Skin epidermis (tissue), 12 donors: ENCODE measurements at regions not wholly inside any gene's neighbourhood (a gene's known extent, or its start where the extent isn't known, plus 50 kb on each side); places are given as distances from the start of the nearest gene placed in this dataset.
A peak's percentile ranks its signal among the peaks of the same experiment; 100 is the strongest.
"Not testable (repeated sequence)": the region's sequence is repeated elsewhere in the genome, so short reads cannot be mapped to it uniquely, and the experiment has no call there.

Experiments
- H3K27ac ChIP-seq, 21 experiments: fragments of 200-600 bp; sonication (generic) in 11 of 21; one replicate each; pipeline ENCODE4 v1.5.0; 2020; ENCODE audit warnings: mild to moderate bottlenecking in 3 of 21, inconsistent platforms in 2 of 21, moderate library complexity in 2 of 21
- H3K4me3 ChIP-seq, 7 experiments: fragments of 200-600 bp; sonication (generic) in 2 of 7; one replicate each; pipeline ENCODE4 v1.5.0; 2020; ENCODE audit warnings: inconsistent platforms in 2 of 7, mild to moderate bottlenecking in 2 of 7, moderate library complexity in 1 of 7

DNA sequence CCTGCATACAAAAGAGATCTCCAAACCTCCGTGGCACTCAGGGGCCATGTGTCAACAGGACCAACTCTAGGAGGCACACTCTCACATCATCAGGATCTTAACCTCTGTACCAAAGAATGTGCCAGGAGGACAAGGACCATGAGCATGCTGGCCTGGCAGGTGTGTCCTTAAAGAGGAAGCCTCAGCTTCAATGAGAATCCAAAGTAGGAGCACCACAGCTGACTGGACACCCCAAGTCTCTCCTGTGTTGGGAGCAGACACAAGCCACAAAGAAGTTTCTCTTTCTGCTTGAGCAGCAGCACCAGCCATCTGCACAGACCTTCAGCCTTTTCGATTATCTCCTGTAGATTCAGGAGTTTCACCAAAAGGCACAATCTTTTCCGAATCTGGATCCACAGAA lies 1734.5 kb downstream of the TP53TG3F start:
- Histone ChIP-seq H3K27ac (no peak overlapping the region), H3K4me3 (no peak overlapping the region)

DNA sequence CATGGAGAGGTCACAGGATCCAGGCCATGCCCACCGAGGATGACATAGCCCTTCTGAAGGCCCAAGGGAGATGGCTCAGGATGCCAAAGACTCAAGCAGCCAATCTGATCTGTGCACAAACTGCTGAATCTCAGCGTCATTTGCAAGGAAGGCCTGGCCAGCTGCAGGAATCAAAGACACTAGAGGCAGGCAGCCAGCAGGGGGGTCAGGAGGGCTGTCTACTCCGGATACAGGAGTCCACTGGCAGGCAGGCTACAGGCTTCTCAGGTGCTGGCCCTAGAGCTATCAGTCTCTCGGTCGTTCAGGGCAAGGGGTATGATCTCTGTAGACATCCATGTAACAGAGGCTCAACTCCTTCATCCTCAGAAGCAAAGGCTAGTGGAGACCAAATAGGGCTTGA lies 1735.3 kb downstream of the TP53TG3F start:
- Histone ChIP-seq H3K27ac (no peak overlapping the region), H3K4me3 (no peak overlapping the region)

GRCh38 chr16:35195173-35195863 lies 1735.9 kb downstream of the TP53TG3F start:
- Histone ChIP-seq H3K27ac (no peak overlapping the region), H3K4me3 (no peak overlapping the region)

DNA sequence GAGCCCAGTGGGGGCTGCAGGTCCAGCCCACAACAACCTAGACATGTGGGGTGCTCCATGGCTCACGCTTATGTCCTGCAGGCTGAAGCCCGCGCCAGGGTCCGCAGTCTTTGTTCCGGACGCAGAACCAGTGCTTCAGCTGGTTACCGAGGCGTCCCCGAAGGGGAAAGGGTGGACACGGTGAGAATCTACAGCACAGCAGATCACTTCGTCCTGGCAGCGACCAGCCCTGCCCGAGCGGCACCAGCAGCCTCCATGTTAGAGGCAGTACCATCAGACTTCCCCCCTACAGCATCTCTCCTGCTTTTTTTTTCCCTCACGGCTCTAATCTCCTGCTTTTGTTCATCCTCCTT lies 1736.4 kb downstream of the TP53TG3F start:
- no peak overlapping the region for H3K27ac ChIP-seq
- H3K4me3 ChIP-seq = no peak overlapping the region

DNA sequence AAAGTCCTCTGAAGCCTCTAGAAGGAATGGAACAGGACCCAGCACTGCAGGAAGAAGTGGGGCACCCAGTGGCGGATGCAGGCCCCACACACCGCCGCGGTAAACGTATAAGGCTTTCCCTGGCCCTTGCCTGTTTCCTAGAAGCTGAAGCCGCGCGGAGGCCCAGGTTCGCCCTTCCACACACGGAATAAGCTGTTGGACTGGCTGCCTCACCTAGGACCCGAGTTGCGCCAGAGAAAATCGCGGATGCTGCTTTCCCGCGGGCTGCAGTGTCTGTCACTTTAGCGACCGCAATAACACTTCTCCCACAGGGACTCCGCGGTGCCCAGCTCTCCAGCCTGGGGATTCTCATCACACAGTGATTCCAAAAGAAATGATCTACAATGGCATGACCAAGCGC lies 1736.9 kb downstream of the TP53TG3F start:
- no peak overlapping the region for H3K4me3 ChIP-seq

GRCh38 chr16:35197656-35198055 lies 1738.2 kb downstream of the TP53TG3F start:
- Histone ChIP-seq H3K4me3 (no peak overlapping the region), H3K27ac (no peak overlapping the region)

More for the DNA sequence above, 1736.9 kb downstream of the TP53TG3F start:
- no peak overlapping the region for H3K27ac ChIP-seq

- H3K4me3 ChIP-seq = no peak overlapping the region
- no peak overlapping the region for H3K27ac ChIP-seq
These were observed 1739.1 kb downstream of the TP53TG3F start for GRCh38 chr16:35198223-35199199.

DNA sequence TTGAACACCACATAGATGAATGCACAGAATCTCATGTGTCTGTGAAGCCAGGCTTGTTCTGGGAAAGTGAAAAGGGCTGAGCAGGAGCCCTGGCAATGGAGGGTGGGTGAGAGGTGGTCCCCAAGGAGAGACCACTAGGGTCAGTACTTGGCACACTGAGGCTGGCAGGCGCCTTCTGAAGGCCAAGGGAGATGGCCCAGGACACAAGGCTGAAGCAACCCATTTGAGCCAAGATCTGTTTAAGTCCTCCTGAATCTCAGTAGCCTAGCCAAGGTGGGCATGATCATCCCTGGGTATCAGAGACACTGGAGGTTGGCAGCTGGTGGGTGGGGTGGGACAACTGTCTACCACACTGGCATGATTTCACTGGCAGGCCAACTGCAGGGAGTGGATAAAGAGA lies 1741.2 kb downstream of the TP53TG3F start:
- no peak overlapping the region for H3K27ac ChIP-seq
- no peak overlapping the region for H3K4me3 ChIP-seq

DNA sequence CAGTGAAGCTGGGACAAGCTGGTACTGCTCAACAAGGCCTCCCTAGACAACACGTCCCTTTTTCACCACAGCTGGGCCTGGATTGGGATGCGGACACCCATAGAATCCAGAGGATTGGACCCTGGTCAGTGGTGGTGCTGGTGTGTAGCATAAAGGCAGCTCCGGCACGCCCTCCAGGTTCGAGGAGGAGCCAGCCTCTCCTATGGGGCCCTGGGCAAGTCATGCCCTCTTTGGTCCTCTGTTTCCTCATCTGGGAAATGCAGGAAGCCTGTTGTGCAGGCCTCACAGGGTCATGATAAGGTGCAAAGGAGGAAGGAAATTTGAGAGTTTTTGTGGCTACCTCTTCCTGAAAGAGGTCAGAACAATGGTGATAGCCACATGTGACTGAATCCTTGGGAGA lies 1741.7 kb downstream of the TP53TG3F start:
- no peak overlapping the region for H3K27ac ChIP-seq

GRCh38 chr16:35203636-35204035 lies 1744.2 kb downstream of the TP53TG3F start:
- Histone ChIP-seq H3K4me3 (no peak overlapping the region), H3K27ac (no peak overlapping the region)

More for the DNA sequence above, 1741.7 kb downstream of the TP53TG3F start:
- no peak overlapping the region for H3K4me3 ChIP-seq

DNA sequence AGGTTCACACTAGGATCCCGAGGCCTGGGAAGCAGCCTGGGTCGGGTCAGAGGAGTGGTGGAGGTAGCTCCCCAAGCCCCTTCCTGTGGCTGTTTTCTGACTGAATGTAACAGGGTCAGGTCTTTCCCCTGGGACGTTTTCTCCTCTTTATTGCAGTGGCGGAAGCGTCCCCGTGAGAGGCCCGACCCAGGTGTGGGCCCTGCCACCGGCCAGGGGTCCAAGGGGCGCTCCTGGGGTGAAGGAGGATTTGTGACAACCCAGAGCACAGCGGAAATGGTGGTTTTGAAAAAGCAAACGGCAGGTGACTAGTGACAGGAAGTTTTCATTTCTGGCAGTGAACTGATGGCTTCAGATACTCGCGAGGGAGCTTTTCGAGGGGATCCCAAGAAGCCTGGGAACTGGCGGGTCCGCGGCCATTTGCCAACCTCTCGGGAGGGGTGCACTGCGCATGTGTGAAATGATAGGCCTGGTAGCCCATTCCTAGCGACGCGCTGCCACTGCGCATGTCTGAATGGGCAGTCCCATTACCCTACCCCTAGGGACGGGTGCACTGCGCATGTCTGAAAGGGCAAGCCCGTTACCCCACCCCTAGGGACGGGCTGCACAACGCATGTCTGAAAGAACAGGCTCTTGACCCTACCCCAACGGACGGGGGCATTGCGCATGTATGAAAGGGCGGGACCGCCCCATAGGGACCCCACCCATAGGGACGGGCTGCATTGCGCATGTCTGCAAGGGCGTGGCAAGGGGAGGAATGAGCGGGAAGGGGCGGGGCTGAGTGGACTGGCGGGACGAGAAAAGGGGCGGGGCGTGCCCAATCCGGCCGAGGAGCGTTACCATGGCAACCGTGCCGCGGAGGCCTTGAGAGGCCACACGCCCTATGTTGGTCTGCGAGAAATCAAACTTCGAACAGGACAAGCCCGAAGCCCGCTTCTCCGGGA lies 1747.9 kb downstream of the TP53TG3F start:
- Histone ChIP-seq H3K4me3 (peak overlapping the region in 2 of 7 experiments; percentile 11 to 36), H3K27ac (peak overlapping the region in 2 of 21 experiments; percentile 7 to 66)

DNA sequence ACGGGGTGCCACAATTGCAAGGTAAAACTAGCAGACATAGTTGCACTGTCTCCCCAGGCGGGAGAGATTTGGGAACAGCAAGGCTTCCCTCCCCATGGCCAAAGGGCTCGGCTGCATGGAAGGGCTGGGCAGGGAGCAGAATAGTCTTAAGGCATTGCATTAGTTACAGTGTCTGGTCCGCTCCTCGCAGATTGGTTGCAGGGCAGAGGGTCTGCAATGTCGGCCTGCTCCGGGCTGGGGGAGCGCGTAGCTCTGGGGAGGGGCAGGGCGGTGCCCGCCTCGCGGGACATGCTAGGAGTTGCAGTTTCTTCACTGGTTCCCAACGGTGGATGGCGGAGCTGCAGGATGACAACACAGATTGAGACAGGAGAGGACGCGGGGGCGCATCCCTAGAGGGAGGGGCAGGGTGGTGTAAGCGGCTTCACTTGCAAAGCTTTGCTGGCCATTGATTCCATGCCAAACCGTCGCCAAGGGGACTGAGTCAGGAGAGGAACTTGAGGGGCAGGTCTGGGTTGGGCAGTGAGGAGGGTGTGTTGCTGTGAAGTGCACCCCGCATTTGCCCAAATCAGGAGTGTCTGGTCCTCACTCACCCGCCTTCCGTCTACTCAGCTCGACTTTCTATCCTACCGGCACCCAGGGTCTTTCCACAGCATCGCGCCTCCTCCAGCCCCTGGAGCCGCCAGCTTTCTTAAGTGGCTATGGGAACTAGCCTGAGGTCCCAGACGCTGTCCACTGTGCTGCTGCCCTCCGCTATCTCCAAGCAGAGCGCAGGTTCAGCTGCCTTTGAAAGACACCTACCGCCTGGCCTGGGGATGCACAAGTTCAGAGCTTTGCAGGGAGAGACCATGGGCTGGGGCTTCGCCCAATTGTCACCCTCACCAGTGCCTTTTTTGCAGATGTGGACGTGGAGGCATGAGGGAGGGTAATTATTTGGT lies 1748.9 kb downstream of the TP53TG3F start:
- Histone ChIP-seq H3K4me3 (peak overlapping the region in 2 of 7 experiments; percentile 11 to 36), H3K27ac (peak overlapping the region in 7 of 21 experiments; percentile 7 to 66 (median 50))

DNA sequence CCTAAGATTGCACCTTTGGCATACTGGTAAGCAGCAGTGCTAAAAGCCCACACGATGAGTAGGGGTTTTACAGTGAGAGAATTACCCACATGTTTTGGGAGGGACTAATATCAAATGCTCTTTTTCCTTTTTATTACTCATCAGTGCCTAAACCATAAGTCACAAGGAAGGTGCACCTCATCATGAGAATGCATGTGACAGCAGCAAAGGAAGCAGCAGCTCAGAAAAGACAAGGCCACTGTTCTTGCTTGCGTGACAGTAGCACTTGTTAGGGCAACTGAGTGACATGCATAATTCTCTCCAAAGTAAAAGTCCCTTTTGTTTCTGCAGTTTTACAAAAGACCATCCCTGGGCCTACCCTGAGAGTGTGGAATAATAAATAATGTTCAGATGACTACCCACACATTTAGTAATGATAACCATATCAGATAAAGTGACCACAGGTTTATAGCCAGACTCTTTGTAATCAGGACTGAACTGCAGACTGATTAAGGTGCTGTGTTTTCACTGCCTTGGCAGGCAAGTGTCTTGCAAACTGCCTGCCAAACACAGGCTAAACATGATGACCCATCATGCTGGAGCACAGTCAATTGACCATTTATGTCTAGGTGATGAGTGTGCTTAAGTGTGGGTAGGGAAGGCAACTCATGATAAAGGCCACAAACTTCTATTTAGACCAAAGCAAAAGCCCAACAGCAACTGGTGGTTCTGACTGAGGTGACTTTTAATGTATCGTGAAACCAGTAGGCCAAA lies 1751.4 kb downstream of the TP53TG3F start:
- no peak overlapping the region for H3K4me3 ChIP-seq
- peak overlapping the region in 2 of 21 experiments; percentile 2 to 50 for H3K27ac ChIP-seq

DNA sequence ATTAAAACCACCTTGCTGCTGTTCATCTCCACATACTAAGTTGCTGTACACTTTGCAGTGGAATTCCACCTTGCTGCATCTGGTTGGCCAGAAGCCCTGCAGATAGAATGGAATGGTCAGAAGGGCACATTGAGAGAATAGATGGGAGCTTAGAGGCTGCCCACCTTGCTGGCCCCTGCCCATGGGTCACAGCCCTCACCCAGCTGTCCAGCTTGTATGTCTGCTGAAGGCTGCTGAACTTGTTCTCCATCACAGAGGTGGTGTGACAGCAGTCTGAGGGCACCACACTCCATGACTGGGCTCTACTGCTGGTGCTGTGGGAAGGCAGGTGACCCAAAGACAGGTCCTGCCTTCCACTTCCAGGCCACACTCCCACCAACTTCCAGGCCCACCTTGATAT lies 1755.4 kb downstream of the TP53TG3F start:
- Histone ChIP-seq H3K4me3 (no peak overlapping the region), H3K27ac (no peak overlapping the region)

- Histone ChIP-seq H3K27ac (no peak overlapping the region), H3K4me3 (no peak overlapping the region)
These were observed 1755.9 kb downstream of the TP53TG3F start for GRCh38 chr16:35215287-35215686.

DNA sequence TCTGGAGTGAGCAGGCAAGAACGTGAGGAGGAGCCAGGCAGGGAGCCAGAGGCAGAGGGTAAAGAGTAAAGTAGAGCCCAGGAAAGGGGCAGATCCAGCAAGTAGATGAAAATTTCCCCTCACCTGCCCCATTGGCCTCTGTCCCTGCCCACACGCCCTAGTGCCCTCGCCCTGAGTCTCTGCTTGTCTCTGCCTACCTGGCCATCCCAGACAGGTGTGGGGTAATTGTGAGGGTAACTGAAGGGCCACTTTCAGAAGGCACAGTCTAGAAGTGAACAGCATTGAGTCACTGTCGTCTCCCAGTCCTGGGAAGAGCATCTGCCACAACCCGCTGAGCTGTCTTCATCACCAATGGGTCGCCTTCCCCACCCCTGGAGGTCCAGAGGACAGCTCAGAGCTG lies 1756.8 kb downstream of the TP53TG3F start:
- not testable (repeated sequence) for H3K4me3 ChIP-seq, H3K27ac ChIP-seq

- no peak overlapping the region for H3K4me3 ChIP-seq
- H3K27ac ChIP-seq = no peak overlapping the region
These were observed 1762.2 kb downstream of the TP53TG3F start for GRCh38 chr16:35221482-35222185.
